Stimulated activated CD8-positive, alpha-beta memory T cell treated with anti-CD3 and anti-CD28 coated beads, Interleukin-2, amount 100 ng/mL, for 1 hour (primary cell): ENCODE measurements at regions not wholly inside any gene's neighbourhood (a gene's known extent, or its start where the extent isn't known, plus 50 kb on each side); places are given as distances from the start of the nearest gene placed in this dataset.

Experiments
- DNase-seq, 2 donors: peaks; one replicate each; pipeline ENCODE4 v3.0.0-alpha.2; 2020; ENCODE audit warnings: low read depth in 2 of 2

GRCh38 chr21:27646691-27647090, 679.8 kb upstream of the ADAMTS5 start:
- DNase-seq, result no peak

DNA sequence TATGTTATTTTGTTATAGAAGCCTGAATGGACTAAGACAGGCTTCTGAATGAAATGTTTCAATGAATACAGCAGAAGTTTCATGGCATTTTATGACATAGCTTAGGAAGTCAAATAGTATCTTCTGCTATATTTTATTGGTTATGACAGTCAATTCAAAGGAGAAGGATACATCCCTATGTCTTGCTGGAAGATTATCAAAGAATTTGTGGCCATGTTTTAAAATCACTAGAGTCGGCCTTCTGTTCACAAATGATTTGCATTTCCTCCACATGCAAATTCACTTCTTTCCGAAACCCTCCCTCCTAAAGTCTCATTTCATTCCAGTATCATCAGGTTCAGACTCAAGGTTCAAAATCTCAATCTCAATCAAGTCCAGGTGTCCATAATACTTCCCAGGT, 679.2 kb upstream of the ADAMTS5 start:
- DNase-seq, result no peak

GRCh38 chr21:27645285-27645684, 678.4 kb upstream of the ADAMTS5 start:
- no peak for DNase-seq

- DNase-seq, result no peak
Observed at GRCh38 chr21:27643326-27643725, 676.4 kb upstream of the ADAMTS5 start.

DNA sequence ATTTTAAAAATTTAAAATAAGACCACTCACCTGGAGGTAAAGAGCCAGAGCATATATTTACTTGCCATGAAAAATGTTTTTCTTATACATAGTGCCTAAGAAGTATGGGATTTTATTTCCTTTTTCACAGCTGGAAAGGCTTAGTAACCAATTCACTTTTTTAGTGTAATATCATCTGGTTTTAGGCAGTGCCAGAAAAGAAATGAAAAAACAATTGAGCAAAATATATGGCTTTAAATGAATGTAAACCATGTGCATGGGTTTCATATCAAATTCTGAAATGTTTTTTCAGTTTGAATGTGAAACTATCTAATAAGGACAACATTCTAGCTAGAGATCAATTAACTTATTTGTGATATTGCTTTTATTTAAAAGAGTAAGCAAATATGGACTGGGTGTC, 672.4 kb upstream of the ADAMTS5 start:
- DNase-seq, result no peak

- no peak for DNase-seq
Observed at GRCh38 chr21:27636656-27637055, 669.8 kb upstream of the ADAMTS5 start.

DNA sequence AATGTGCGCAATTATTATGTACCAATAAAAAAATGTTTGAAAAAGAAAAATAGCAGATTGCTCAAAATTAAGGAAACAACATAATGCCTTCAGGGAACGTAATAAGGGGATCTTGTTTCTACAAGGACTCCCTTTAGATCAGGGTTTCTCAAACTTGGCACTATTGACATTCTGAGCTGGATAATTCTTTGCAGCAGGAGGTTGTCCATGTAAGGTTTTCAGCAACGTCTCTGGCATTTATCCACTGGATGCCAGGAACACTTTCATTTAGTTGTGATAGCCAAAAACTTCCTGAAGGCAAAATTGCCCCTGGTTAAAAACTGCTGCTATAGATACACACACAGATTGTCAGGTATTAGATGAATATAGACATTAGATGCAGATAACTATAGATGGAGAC, 666.7 kb upstream of the ADAMTS5 start:
- no peak for DNase-seq

DNA sequence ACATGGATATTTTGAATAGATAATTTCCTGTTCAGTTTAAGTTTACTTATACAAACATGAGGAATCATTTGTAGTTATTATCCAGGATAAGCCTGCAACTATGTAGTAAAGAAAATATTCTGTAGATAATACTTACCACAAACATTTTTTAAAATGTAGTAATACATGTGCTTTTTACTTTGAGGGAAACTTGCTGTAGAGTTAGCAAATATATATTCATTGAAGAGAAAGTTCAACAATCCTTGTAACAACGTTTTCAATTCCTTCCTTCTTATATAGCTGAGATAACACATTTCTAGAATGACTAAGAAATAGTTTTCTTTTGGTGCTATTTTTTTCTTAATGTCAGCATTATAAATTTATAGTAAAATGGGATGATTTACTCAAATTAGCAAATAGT, 664.6 kb upstream of the ADAMTS5 start:
- no peak for DNase-seq

GRCh38 chr21:27622631-27623030, 655.7 kb upstream of the ADAMTS5 start:
- no peak for DNase-seq

DNA sequence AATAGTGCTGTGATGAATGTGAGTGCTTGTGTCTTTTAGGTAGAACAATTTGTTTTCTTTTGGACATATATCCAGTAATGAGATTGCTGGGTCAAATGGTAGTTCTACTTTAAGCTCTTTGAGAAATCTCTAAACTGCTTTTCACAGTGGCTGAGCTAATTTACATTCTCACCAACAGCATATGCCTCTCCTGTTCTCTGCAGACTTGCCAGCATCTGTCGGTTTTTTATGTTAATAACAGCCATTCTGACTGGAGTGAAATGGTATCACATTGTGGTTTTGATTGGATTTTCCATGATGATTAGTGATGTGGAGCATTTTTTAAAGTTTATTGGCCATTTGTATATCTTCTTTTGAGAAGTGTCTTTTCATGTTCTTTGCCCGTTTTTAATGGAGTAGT, 647.3 kb upstream of the ADAMTS5 start:
- no peak for DNase-seq

GRCh38 chr21:27606422-27606821, 639.5 kb upstream of the ADAMTS5 start:
- no peak for DNase-seq

GRCh38 chr21:27596196-27596595, 629.3 kb upstream of the ADAMTS5 start:
- DNase-seq, result no peak

- no peak for DNase-seq
Observed at GRCh38 chr21:27595716-27596115, 628.8 kb upstream of the ADAMTS5 start.

GRCh38 chr21:27590271-27590670, 623.4 kb upstream of the ADAMTS5 start:
- DNase-seq, result no peak

- DNase-seq, result no peak
Observed at GRCh38 chr21:27589781-27590180, 622.9 kb upstream of the ADAMTS5 start.

- no peak for DNase-seq
Observed at GRCh38 chr21:27586986-27587385, 620.1 kb upstream of the ADAMTS5 start.

- no peak for DNase-seq
Observed at GRCh38 chr21:27586326-27586725, 619.4 kb upstream of the ADAMTS5 start.

- DNase-seq, result no peak
Observed at GRCh38 chr21:27584256-27584655, 617.4 kb upstream of the ADAMTS5 start.

GRCh38 chr21:27582948-27583430, 616.1 kb upstream of the ADAMTS5 start:
- no peak for DNase-seq

GRCh38 chr21:27582246-27582947, 615.5 kb upstream of the ADAMTS5 start:
- DNase-seq, result no peak

DNA sequence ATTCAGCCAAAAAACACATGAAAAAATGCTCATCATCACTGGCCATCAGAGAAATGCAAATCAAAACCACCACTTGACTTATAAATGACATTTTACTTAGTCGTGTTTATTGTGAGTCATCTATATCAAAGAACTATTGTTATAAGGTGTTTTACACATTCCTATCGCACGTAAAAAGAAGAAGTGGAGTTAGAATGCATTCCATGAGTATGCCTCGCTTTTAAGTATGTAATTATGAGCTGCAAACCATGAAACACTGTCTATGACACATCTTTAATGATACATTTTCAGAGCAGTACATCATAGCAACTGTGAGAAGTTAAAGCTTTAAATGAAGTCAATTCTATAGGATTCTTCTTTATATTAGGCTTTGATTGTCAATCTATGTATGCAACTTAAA, 614.3 kb upstream of the ADAMTS5 start:
- no peak for DNase-seq

DNA sequence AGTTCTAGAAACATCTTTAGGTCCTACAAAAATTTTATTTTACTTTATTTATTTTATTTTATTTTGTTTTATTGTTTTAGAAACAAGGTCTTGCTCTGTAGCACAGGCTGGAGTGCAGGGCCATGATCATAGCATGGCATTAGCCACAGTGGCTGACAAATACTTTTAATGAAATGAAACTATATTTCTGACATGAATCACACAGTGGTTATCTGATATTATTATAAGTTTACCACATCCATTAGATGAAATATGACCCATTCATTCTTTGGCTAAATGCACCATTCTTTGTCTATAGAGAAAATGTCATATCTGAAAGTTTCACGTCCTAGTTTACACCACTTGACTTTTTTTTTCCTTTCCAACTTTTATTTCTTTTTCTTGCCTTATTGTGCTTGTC, 613.4 kb upstream of the ADAMTS5 start:
- no peak for DNase-seq

- DNase-seq, result no peak
Observed at GRCh38 chr21:27578741-27579265, 611.9 kb upstream of the ADAMTS5 start.

- no peak for DNase-seq
Observed at GRCh38 chr21:27572696-27573095, 605.8 kb upstream of the ADAMTS5 start.
